M059J (cell line): ENCODE measurements at regions not wholly inside any gene's neighbourhood (a gene's known extent, or its start where the extent isn't known, plus 50 kb on each side); places are given as distances from the start of the nearest gene placed in this dataset.
"Not testable (repeated sequence)": the region's sequence is repeated elsewhere in the genome, so short reads cannot be mapped to it uniquely, and the experiment has no call there.

Source experiments
- DNase-seq: peaks from one replicate; pipeline ENCODE4 v3.0.0-alpha.2; 2012; ENCODE audit warnings: low read depth

DNA sequence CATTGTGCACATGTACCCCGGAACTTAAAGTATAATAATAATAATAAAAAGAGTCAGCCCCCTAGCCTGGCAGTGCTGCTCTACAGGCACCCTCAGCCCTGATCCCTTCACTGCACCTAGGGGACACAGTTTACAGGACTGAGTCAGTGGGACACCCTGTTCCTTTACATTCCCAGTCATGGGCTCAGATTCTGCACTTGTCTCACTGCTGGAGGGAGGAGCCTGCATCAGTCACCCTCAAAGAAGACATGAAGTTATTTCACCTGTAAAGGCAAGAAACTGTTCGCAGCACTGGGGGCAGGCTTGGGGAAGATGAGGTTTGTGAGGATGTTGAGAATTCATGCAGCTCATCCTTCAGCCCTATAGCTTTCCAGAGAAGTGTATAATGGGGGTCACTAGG, 50.7 kb upstream of the VPREB1 start:
- DNase-seq, result no peak

GRCh38 chr22:22193462-22193861, 51.1 kb upstream of the VPREB1 start:
- DNase-seq, result not testable (repeated sequence)

DNA sequence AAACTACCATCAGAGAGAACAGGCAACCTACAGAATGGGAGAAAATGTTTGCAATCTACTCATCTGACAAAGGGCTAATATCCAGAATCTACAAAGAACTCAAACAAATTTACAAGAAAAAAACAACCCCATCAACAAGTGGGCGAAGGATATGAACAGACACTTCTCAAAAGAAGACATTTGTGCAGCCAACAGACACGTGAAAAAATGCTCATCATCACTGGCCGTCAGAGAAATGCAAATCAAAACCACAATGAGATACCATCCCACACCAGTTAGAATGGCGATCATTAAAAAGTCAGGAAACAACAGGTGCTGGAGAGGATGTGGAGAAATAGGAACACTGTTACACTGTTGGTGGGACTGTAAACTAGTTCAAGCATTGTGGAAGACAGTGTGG, 51.6 kb upstream of the VPREB1 start:
- DNase-seq, result not testable (repeated sequence)

GRCh38 chr22:22189796-22190195, 54.8 kb upstream of the VPREB1 start:
- DNase-seq, result not testable (repeated sequence)

DNA sequence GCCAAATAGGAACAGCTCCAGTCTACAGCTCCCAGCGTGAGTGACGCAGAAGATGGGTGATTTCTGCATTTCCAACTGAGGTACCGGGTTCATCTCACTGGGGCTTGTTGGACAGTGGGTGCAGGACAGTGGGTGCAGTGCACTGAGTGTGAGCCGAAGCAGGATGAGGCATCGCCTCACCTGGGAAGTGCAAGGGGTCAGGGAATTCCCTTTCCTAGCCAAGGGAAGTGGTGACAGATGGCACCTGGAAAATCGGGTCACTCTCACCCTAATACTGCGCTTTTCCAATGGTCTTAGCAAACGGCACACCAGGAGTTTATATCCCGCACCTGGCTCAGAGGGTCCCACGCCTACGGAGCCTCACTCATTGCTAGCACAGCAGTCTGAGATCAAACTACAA, 56.7 kb upstream of the VPREB1 start:
- not testable (repeated sequence) for DNase-seq

GRCh38 chr22:22187299-22187698, 57.3 kb upstream of the VPREB1 start:
- no peak for DNase-seq

DNA sequence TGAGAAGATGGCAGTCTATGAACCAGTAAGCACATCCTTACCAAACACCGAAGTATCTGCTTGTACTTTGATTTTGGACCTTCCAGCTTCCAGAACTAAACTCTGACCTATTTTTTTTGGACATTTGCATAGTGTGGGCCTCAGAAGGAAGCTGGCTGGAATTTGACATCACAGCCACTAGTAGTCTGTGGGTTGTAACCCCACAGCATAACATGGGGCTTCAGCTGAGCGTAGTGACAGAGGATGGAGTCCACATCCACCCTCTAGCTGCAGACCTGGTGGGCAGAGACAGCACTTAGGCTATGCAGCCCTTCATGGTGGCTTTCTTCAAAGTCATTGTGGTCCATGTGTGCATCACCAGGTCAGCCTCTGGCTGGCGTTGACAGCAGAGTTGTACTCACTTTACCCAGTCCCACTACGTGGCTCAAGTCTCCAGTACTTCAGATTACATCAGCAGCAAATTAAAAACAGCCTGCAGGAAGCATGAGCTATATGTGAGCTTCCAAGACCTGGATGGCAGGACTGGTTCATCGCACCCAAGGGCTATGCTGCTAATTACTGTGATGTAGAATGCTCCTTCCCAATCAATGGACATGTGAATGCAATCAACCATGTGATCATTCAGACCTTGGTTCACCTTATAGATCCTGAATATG, 58.6 kb upstream of the VPREB1 start:
- DNase-seq, result no peak

GRCh38 chr22:22185217-22185616, 59.4 kb upstream of the VPREB1 start:
- DNase-seq, result no peak

DNA sequence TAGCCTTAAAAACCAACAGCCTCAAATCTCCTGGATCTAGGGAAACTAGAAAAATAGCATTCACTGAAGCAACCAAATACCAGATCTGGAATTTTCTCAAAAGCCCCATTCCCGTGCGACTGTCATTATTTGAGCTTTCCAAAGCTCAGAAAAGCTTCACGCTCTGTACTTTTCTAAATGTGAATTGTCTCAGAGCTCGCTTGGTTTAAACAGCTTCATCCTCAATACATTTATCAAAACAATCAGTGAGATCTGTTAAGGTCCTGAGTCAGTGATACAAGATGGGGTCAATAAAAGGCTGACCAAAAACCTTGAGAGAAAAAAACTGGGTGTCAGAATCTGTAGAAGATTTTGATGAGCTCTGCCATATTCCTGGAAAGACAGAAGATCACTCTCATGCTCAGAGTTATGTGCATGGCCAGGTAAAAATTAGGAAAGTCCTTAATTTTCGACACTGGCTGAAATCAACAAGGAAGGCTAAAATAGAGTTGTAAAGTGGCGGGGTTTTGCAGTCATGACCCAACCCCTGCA, 60.2 kb upstream of the VPREB1 start:
- no peak for DNase-seq

DNA sequence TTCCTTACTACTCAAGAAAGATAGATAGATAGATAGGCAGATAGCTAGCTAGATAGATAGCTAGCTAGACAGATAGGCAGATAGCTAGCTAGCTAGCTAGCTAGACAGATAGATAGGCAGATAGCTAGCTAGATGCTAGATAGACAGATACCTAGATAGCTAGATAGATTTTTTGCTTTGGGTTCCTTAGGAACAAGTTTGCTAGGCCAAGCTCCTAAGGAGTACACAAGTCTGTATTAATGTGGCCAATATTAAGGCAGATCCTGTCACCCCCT, 61.7 kb upstream of the VPREB1 start:
- no peak for DNase-seq

DNA sequence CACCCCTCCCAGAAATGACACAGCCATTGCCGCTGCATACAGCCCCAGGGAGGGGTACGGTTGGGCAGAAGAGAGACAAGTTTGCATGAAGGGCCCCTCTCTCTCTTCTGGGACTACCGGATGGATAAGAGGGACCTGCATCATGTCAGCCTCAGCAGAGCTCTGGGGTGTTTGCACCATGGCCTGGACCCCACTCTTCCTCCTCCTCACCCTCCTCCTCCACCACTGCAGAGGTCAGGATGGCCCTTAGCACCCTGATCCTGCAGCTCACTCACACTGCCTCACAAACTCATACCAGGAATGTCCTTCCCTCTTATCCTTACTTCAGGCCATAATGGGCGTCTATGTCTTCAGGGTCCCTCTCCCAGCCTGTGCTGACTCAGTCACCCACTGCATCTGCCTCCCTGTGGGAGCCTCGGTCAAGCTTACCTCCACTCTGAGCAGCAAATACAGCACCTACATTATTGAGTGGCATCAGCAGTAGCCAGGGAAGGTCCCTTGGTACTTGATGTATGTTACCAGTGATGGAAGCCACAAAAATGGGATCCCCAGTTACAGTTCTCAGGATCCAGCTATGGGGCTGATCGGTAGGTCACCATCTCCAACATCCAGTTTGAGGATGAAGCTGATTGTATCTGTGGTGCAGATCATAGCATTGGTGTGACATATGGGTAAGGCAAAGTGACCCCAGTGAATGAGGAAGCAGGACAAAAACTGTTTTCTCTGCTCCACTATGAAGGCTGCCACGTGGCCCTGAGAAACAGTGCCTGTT, 62.2 kb upstream of the VPREB1 start:
- DNase-seq, result no peak

- no peak for DNase-seq
Measured at GRCh38 chr22:22181341-22181850, 63.2 kb upstream of the VPREB1 start.

DNA sequence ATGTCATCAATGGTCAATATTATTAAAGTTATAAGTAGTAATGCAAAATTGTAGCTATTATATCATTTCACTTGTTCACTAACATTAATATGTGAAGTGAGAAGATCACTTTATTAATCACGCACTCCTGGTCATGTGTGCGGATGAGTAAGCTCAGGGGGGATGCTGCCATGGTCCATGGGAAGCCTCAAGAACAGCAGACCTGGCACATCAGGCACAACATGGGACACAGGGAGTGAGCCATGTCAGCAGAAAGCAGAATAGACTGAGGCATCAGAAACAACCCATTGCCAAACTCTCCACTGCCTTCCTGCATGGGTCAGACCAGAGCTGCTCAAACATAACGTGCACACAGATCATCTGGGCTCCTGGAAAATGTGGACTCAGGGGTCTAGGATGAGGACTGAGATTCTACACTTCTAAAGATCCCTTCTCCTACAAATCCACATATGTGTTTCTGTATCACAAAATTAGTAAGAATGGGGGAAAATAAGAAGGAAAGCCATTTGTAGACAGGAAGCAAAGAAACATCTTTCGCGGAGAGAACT, 63.8 kb upstream of the VPREB1 start:
- DNase-seq, result no peak

GRCh38 chr22:22179858-22180257, 64.7 kb upstream of the VPREB1 start:
- DNase-seq, result no peak

GRCh38 chr22:22178992-22179391, 65.6 kb upstream of the VPREB1 start:
- no peak for DNase-seq

DNA sequence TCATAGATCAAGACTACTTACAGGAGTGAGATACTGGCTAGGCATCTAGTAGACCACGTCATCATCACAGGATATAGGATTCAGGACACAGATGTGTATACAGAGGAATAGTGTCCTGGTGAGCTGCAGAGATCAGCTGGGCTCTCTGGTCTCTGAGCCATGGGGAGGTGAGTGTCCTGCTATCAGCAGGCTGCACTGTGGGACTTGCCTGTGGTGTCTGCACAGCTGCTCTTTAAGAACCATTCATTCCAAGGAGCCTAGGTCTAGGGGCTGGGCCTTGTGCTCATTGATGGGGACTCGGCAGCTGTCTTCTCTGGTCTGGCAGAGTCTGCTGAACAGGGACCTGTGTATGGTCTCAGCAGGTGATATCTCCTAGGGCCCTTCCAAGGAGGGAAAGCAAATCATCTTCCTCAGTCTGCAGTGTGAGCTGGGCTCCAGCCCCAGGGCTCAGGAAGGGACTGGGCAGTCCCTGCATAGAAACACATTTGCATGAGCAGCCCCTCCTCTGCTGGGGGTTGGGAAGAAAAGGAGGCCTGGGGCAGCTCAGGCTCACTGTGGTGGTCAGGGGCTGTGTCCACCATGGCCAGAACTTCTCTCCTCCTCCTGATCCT, 66.1 kb upstream of the VPREB1 start:
- no peak for DNase-seq

- no peak for DNase-seq
Measured at GRCh38 chr22:22176929-22177616, 67.5 kb upstream of the VPREB1 start.

- DNase-seq, result not testable (repeated sequence)
Measured at GRCh38 chr22:22172896-22173628, 71.5 kb upstream of the VPREB1 start.

GRCh38 chr22:22171357-22172218, 73.0 kb upstream of the VPREB1 start:
- DNase-seq, result peak; percentile 9

DNA sequence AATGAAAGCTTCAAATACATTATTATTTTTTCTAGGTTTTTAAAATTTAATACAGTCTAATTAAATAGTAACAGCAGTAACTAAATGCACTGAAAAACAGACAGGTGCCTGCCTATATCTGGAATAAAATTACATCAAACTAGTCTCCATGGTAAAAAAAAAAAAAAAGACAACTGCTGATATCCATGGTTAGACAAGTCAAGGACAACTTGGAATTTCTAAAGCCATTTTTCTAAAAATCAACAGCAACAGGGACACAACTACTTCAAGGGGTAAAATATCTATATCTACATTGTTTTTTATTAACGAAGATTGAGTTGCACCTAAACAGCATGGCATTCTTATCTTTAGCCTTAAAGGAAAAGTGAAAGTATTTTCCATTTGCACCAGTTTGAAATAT, 74.7 kb upstream of the VPREB1 start:
- DNase-seq, result no peak
